ENCODE measurements at regions not wholly inside any gene's neighbourhood (a gene's known extent, or its start where the extent isn't known, plus 50 kb on each side); places are given as distances from the start of the nearest gene placed in this dataset.
"Not testable (repeated sequence)": the region's sequence is repeated elsewhere in the genome, so short reads cannot be mapped to it uniquely, and the experiment has no call there.

- TF ChIP-seq CTCF, POLR2A, POLR2AphosphoS5 (IDR thresholded peaks at IDR 0.05): not testable (repeated sequence)
Observed at GRCh38 chr12:116660740-116661139, 77.1 kb downstream of the SPRING1 start.
